ENCODE measurements at regions not wholly inside any gene's neighbourhood (a gene's known extent, or its start where the extent isn't known, plus 50 kb on each side); places are given as distances from the start of the nearest gene placed in this dataset.

- TF ChIP-seq POLR2A (IDR thresholded peaks at IDR 0.05; ENCODE audit: low read depth, low read length): no peak
- TF ChIP-seq EZH2 (IDR thresholded peaks at IDR 0.05; ENCODE audit: borderline replicate concordance, low read depth, low read length, severe bottlenecking): no peak
- no peak for TF ChIP-seq CTCF (IDR thresholded peaks at IDR 0.05; ENCODE audit: extremely low read depth in 1 of 2, insufficient read depth in 1 of 2, low read depth in 1 of 2, low read length in 2 of 2)
- no peak for TF ChIP-seq MAX (IDR thresholded peaks at IDR 0.05; ENCODE audit: insufficient read depth, insufficient read length)
- no peak for TF ChIP-seq POLR2AphosphoS5 (IDR thresholded peaks at IDR 0.05; ENCODE audit: insufficient read depth, low read depth, low read length)
- TF ChIP-seq MYC (IDR thresholded peaks at IDR 0.05; ENCODE audit: low read depth, low read length): no peak
- TF ChIP-seq JUN (IDR thresholded peaks at IDR 0.05; ENCODE audit: borderline replicate concordance, insufficient read depth, insufficient read length, low read depth): no peak
- TF ChIP-seq GATA2 (IDR thresholded peaks at IDR 0.05; ENCODE audit: insufficient read depth, insufficient read length, low read depth, low read length): no peak
Observed at GRCh38 chr15:59830873-59831272, 141.8 kb upstream of the BNIP2 start.

All from endothelial cell of umbilical vein (primary cell).